ENCODE measurements at regions not wholly inside any gene's neighbourhood (a gene's known extent, or its start where the extent isn't known, plus 50 kb on each side); places are given as distances from the start of the nearest gene placed in this dataset.
A peak's percentile ranks its signal among the peaks of the same experiment; 100 is the strongest.

GRCh38 chr10:69686866-69687265 lies 56.8 kb downstream of the FAM241B start:
- DNase-seq: no peak
- TF ChIP-seq CTCF (IDR thresholded peaks at IDR 0.05) (no peak), POLR2A (IDR thresholded peaks at IDR 0.05) (no peak)
- no peaks in the 10 kb centered on the region for H3K9me3 ChIP-seq
- H3K27ac ChIP-seq: peak overlapping the region; percentile 44 to 98 (median 93)
- peaks cover 0 to 33% (median 10%) of the 10 kb centered on the region in 4 donors for H3K4me1 ChIP-seq
- no CpG with 5 or more reads among the region's 2 CpGs for WGBS (ENCODE audit: insufficient coverage, low coverage, low lambda C conversion rate, missing lambda C conversion rate)
- no peak for ATAC-seq
- H3K4me3 ChIP-seq: no peak overlapping the region
- intact Hi-C loops (cut with DNase I): no loop called here
- no peaks in the 10 kb centered on the region for H3K27me3 ChIP-seq
- H3K36me3 ChIP-seq: no peaks in the 10 kb centered on the region

GRCh38 chr10:69687426-69687825 lies 57.4 kb downstream of the FAM241B start:
- H3K27ac ChIP-seq: no peak overlapping the region
- H3K27me3 ChIP-seq: no peaks in the 10 kb centered on the region
- no peaks in the 10 kb centered on the region for H3K9me3 ChIP-seq
- DNase-seq: no peak
- TF ChIP-seq CTCF (IDR thresholded peaks at IDR 0.05) (no peak), POLR2A (IDR thresholded peaks at IDR 0.05) (no peak)
- intact Hi-C loops (cut with DNase I): no loop called here
- H3K36me3 ChIP-seq: no peaks in the 10 kb centered on the region
- H3K4me3 ChIP-seq: no peak overlapping the region
- WGBS (ENCODE audit: insufficient coverage, low coverage, low lambda C conversion rate, missing lambda C conversion rate): 75% methylated on average over 2 of the region's 2 CpGs
- peaks cover 0 to 33% (median 10%) of the 10 kb centered on the region in 4 donors for H3K4me1 ChIP-seq
- no peak for ATAC-seq

GRCh38 chr10:69692267-69692666 lies 62.2 kb downstream of the FAM241B start:
- ATAC-seq: no peak
- H3K36me3 ChIP-seq: no peaks in the 10 kb centered on the region
- TF ChIP-seq CTCF (IDR thresholded peaks at IDR 0.05) (no peak), POLR2A (IDR thresholded peaks at IDR 0.05) (no peak)
- no peaks in the 10 kb centered on the region for H3K27me3 ChIP-seq
- intact Hi-C loops (cut with DNase I): no loop called here
- H3K4me3 ChIP-seq: no peak overlapping the region
- H3K27ac ChIP-seq: no peak overlapping the region
- peaks cover 0 to 1% (median 0%) of the 10 kb centered on the region in 4 donors for H3K4me1 ChIP-seq
- no peaks in the 10 kb centered on the region for H3K9me3 ChIP-seq
- WGBS (ENCODE audit: insufficient coverage, low coverage, low lambda C conversion rate, missing lambda C conversion rate): 53% methylated on average over 3 of the region's 6 CpGs
- no peak for DNase-seq

- WGBS (ENCODE audit: insufficient coverage, low coverage, low lambda C conversion rate, missing lambda C conversion rate): 100% methylated on average over 4 of the region's 6 CpGs
- no peak for ATAC-seq
Observed at GRCh38 chr10:69692891-69693290, 62.8 kb downstream of the FAM241B start.

More at GRCh38 chr10:69692891-69693290, 62.8 kb downstream of the FAM241B start:
- intact Hi-C loops (cut with DNase I): no loop called here
- Histone ChIP-seq H3K9me3 (no peaks in the 10 kb centered on the region), H3K27ac (no peak overlapping the region), H3K4me1 (no peaks in the 10 kb centered on the region), H3K4me3 (no peak overlapping the region), H3K27me3 (no peaks in the 10 kb centered on the region), H3K36me3 (no peaks in the 10 kb centered on the region)
- DNase-seq: no peak
- no peak for TF ChIP-seq POLR2A (IDR thresholded peaks at IDR 0.05)
- TF ChIP-seq CTCF (IDR thresholded peaks at IDR 0.05): no peak

Data from right lobe of liver (tissue), 6 donors.